AG08396 (cell line): ENCODE measurements at regions not wholly inside any gene's neighbourhood (a gene's known extent, or its start where the extent isn't known, plus 50 kb on each side); places are given as distances from the start of the nearest gene placed in this dataset.

Experiments
- DNase-seq: peaks from one replicate; pipeline ENCODE4 v3.0.0; 2012; ENCODE audit warnings: low spot score, mixed read lengths

DNA sequence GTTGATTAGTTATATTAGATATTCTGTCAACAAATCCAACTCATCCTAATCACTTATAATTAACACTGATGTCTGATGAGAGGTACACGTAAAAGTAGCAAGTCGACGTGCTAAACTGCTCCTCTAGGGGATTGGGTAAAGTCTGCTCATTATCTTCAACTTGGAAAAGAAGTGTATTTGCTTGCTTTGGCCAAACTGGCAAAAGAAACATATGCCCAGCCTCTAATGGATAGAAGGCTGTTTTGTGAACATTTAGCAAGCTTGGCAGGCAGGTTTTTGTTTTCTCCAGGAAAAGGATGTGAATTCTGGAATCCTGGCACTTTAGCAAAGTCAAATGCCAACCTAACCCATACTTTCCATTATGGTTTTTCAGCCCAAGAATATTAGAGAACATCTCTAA, 264.8 kb downstream of the TBL1XR1 start:
- no peak for DNase-seq

DNA sequence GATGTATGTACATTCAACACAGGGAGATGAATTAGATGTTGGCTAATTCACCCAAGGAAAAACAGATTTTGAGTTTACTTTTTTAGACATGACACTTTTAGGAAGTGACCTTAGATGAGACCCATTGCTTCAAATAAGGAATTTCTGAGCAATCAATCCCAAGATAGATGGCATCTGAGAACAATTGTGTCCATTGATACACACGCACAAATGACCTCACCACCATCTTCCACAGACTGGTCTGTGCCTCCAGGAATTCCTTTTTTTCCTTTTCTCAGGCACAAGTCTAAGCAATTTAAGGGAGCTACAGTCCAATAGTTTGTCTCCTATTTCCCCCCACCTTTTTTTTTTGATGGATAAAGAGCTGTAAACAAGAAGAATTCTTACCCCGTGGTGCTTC, 265.3 kb downstream of the TBL1XR1 start:
- DNase-seq, result no peak

DNA sequence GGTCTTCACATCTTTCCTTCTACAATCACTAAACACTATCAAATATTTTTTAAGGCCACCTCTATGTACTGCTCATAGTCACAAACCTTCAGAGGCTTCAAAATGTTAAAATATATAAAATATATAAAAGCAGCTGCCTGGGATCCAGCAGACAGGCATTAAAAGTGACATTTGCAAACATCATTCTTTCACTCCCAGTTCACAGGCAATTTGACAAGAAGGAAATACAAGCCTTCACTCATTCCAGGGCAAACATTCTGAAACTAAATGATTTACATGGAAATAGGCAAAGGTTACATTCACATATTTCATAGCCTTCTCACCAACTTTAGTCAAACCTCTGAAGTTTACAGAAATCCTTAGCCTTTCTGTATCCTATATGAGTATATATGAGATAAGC, 266.3 kb downstream of the TBL1XR1 start:
- no peak for DNase-seq

DNA sequence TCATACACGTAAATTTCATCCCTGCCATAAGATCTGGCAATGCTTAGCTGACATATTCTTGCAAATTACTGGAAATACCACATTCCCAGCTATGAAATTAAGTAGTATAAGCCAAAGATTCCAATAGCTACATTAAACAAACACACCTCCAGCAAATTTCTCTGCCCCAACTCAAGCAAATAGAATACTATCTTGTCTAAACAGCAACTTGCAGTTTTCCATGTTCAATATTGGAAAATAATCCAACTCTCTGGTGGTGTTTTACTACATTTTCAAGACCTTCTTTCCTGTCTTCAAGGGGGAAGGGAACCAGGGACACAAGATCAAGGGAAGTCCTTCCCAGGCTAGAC, 268.7 kb downstream of the TBL1XR1 start:
- DNase-seq, result no peak

DNA sequence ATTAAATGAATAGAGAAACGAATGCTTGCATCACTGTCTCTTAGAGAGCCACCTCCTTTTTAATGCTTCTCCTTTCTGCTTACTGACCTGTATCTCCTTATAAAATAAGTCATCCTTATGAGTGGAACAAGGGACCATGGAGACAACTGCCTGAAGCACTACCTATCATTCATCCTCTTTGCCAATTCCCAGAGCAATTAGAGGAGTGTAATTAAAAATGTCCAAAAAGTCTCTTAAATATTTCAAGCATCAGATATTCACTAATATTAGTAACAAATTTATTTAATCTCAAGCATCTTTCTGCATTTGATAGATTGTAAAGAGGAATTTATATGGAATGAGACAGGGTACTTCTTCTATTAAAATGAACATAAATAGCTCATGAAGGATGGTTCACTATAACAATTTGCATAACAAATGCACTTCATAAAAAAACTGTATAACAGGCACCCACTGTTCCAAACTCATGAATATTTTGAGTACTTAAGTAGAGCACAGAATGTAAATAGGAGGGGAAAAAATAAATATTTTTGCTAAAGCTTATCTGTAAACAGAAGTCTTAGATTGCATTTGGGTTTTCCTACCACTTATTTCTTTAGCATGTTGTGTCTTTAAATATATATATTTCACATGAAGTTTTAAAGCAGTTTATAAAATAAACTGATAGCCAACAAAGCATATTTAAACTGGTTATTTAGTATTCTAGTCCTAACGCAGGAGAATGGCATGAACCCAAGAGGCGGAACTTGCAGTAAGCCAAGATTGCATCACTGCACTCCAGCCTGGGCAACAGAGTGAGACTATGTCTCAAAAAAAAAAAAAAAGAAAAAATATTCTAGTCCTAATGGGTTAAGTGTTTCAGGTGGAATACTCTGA, 269.3 kb downstream of the TBL1XR1 start:
- DNase-seq, result no peak

GRCh38 chr3:176927280-176927679, 270.0 kb downstream of the TBL1XR1 start:
- DNase-seq, result no peak

- DNase-seq, result no peak
These were observed 270.6 kb downstream of the TBL1XR1 start for GRCh38 chr3:176926688-176927087.

DNA sequence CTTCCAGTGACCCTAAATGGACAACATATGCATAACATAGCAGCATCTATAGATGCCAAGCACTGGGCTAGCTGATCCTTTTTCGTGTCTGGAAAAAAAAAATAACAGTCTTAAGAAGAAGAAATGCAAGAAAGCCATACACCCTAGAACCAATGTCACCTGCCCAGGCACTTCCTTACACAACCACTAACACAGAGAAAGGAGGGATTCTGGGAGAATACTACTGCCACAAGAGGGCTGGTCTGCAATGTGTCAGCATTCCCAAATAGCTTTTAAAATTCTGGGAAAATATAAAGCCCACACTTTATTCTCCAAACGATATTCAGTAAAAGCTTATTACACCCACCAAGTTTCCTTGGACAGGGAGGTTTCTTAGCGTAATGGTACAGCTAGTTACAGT, 271.2 kb downstream of the TBL1XR1 start:
- DNase-seq, result no peak

DNA sequence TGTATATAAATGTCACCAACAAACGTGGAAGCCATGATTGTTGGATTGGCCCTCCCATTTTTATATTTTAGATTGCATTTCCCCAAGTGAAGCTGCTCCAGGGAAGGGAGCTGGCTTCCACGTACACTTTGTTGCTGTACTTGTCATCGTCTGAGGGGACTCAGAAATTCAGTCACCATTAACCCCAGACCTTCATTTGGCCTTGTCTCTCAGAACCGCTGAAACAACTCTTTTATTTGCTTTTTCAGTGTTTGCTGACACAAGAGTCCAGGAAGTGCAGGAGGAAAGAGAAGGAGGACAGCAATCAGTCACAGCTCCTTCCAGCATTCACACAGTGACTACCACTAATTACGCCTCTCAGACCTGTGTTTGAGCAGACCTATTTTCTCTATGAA, 276.5 kb downstream of the TBL1XR1 start:
- no peak for DNase-seq

DNA sequence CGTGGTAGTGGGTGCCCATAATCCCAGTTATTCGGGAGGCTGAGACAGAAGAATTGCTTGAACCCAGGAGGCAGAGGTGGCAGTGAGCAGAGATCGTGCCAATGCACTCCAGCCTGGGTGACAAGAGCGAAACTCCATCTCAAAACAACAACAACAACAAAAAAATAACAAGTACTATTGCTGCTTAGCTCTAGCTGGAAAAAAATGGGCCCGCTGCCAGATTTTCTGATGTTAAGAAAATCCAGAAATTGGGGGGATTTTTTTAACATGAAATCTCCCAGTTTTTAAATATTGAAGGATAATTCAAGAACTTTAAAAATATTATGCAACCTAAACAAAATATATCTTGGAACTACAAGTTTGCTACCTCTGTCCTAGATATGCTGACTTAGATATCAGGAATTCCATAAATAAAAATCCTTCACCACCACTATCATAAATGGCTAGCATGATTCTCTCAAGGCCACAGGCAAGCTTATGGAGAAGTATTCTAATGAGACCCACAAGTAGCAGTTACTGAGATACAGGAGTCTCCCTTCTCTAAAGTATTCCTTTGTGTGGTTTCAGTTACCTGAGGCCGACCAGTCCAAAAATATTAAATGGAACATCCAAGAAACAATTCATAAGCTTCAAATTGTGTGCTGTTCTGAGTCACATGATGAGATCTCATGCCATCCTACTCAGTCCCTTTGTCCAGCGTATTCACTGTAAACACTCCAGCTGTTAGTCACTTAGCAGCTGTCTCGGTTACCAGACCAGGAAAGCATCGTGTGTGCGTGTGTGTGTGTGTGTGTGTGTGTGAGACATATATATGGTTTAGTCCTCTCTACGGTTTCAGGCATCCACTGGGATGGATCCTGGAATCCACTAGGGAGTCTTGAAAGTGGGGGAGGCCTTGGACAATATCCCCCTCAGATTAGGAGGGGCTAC, 277.2 kb downstream of the TBL1XR1 start:
- peak; percentile 22 for DNase-seq

DNA sequence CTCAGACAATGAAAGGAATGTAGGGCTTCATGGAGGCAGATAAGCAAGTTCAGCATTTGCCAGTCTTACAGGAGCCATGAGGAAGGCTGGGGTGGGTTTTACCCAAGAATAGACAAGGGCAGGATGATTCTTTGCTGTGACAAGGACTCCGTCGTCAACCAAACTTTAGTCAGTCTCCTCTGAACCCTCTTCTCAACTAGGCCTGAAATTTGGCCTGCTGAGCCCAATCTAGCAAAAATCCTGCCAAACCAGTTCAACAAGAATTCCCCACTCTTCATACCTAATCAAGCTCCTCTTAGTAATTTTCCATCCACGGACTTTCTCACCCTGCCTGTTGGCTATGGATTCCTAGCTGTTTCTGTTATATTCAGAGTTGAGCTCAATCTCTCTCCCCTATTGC, 280.5 kb downstream of the TBL1XR1 start:
- DNase-seq, result no peak

DNA sequence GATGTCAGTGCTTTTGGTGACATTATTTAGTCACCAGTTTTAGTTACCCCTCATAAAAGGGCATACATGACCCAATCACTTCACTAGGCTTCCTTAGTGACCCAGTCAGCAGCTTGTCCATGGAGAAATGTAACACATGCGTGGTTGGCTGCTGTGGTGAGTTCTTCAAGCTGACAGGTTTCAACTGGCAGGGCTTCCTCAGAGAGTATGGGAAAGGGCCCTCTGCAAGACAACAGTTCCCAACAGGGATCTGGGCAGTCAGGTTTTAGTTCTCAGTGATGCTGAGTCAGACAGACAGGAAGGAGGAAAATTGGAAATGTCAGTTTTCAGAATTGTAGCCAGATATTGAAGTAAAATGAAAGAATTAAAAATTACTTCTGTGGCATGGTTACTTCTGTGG, 282.5 kb downstream of the TBL1XR1 start:
- no peak for DNase-seq

DNA sequence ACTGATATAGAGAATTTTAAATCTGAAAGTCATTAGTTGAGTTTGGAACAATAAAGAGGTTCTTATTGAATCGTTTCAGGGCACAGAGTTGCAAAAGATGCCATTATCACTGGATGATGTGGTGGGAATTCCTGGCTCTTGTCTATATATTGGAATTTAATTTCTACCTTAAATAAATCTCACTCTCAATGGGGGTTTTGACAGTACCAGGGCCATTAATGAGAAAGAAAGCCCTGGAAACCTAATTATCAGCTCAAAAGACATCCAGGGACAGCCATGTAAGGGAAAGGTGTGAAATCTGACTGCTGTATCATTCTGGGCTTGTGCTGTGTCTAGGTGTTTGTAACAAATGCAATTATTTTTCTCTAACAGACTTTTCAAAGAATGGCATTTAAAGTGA, 285.7 kb downstream of the TBL1XR1 start:
- DNase-seq, result no peak

- no peak for DNase-seq
These were observed 288.2 kb downstream of the TBL1XR1 start for GRCh38 chr3:176909044-176909443.

DNA sequence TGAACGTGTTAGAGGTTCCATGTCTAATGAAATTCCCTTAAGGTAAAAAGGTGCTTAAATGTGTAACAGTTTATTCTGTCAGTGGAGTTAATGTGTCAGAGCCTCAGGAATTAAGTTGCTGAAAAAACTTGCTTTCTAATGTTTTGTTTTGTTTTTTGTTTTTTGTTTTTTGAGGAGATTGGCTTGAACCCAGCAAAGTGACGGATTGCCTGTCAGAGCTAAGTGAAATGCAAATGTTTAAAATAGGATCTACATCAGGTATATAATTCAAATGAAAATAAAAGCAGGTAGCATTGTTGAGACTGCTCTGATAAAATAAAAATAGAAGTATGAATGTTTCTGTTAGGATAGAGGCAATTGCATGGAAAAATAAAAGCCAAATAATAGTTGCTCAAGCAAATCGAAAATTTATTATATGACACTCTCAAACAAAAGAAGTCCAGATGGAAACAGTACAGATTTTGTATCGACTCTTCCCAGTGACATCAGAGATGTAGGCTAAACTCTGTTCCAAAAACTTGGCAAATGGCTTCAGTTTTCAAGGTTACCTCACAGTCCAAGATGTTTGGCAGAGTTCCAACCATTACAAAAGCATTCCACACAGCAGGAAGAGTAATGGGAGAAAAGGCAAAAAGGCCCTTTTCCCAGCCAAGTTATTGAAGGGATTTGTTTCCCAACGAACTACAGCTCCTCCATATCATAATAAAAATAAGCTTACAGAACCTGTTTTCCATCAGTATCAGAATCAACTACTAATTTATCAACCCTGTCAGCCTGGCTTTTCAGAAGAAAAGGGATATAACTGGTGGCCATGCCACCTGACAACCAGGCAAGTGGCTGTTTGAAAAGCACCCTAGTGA, 291.0 kb downstream of the TBL1XR1 start:
- DNase-seq, result no peak

DNA sequence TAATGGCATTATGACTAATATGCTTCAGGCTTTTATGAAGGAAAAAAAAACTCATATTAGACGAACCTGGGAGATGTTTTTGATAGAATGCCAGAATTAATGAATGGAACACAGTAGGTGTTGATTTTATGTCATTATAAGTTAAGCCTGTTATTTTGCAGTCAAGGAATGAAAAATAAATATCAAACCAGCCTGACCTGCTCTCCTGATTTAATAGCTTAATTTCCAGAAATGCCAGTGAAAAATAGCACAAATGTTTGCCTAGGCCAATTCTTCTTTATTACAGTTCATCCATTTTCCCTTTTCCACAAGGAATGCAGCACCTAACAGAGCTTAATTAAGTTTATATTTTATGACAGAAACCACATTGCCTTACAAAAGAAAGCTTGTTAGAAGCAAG, 292.0 kb downstream of the TBL1XR1 start:
- no peak for DNase-seq

GRCh38 chr3:176904506-176904905, 292.8 kb downstream of the TBL1XR1 start:
- DNase-seq, result no peak

GRCh38 chr3:176896640-176897039, 300.6 kb downstream of the TBL1XR1 start:
- no peak for DNase-seq

DNA sequence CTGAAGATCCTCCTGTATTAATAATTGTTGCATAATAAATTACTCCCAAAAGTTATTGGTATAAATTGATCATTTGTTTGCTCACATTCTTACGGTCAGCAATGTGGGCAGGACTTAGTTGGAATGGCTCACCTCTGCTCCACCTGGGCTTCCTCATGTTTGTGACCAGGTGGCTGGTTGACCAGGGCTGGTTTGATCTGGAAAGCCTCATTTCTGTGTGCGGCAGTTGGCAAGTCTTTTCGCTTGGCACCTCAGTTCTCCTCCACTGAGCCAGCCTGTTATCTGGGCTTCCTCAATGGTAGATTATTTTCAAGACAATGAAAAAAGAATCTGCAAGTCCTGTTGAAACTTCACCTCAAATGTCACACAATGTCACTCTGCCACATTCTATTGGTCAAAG, 301.1 kb downstream of the TBL1XR1 start:
- no peak for DNase-seq

DNA sequence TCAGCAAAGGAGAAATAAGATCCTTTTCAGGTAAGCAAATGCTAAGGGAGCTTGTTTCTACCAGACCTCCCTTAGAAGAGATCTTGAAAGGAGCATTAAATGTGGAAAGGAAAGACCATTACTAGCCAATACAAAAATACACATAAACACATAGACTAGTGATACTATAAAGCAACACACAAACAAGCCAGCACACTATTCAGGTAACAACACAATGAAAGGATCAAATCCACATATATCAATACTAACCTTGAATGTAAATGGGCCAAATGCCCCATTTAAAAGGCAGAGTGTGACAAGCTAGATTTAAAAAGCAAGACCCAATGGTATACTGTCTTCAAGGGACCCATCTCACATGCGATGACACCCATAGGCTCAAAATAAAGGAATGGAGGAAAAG, 317.6 kb downstream of the TBL1XR1 start:
- DNase-seq, result no peak

- no peak for DNase-seq
These were observed 324.0 kb downstream of the TBL1XR1 start for GRCh38 chr3:176873261-176873660.

DNA sequence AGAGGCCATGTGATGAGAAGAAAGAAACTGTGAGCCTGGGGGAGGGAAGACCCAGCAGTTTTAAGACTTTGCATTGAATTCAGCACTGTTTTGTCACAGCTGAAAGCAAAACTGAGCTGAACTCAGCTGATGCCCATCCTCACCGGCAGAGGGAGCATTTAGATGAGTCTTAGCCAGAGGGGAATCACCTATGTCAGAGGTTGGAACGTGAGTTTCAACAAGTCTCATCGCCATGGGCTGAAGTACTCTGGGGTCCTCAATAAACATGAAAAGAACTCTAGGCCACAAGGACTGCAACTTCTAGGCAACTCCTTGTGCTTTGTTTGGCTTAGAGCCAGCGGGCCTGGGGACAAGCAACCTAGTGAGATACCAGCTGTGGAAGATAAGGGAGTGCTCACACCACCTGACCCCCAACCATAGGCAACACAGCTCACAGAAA, 324.5 kb downstream of the TBL1XR1 start:
- DNase-seq, result peak; percentile 29
